ENCODE measurements at regions not wholly inside any gene's neighbourhood (a gene's known extent, or its start where the extent isn't known, plus 50 kb on each side); places are given as distances from the start of the nearest gene placed in this dataset.

- Histone ChIP-seq H3K36me3 (replicated peaks in 1 of 2; ENCODE audit: control insufficient read depth in 1 of 2, insufficient read depth in 2 of 2, low read length in 1 of 2) (no peaks in the 10 kb centered on the region), H3K9ac (no peak overlapping the region), H3K9me2 (no peaks in the 10 kb centered on the region), H4K20me1 (ENCODE audit: insufficient read depth) (no peaks in the 10 kb centered on the region), H3K27ac (ENCODE audit: low read depth in 2 of 2, low read length in 1 of 2) (peak overlapping the region in 1 of 2 experiments; percentile 88; a peak in 2 of 4 replicates), H3K4me2 (peak overlapping the region; percentile 46; the same call in 1 of the 2 replicates), H3K4me1 (ENCODE audit: control insufficient read depth in 1 of 2, insufficient read depth in 2 of 2, low read depth in 1 of 2, low read length in 1 of 2) (peaks cover 5 to 7% of the 10 kb centered on the region in 2 experiments; a peak in 2 of 4 replicates), H2AFZ (ENCODE audit: low read depth) (0 out of 2 replicates have a peak overlapping the region, but pooled peaks have one; percentile 39), H3K79me2 (ENCODE audit: insufficient read depth) (no peaks in the 10 kb centered on the region), H3K9me3 (no peaks in the 10 kb centered on the region), H3K27me3 (ENCODE audit: insufficient read depth) (no peaks in the 10 kb centered on the region), H3K4me3 (ENCODE audit: low read depth in 2 of 2, low read length in 1 of 2) (no peak overlapping the region), H3F3A (replicated peaks; ENCODE audit: insufficient read depth) (no peaks in the 10 kb centered on the region)
- 68% methylated on average over 8 of the region's 8 CpGs for WGBS (ENCODE audit: low lambda C conversion rate)
- POLR2A ChIA-PET: no interaction called here
- CTCF ChIA-PET: interaction anchor here (1.0 kb wide), 1 partner anchor 9 kb away, joined by 3 read pairs; no protein-coding TSS in a partner anchor
- no peak for DNase-seq
- TF ChIP-seq FOXJ3 (CRISPR knock-in tag; IDR thresholded peaks at IDR 0.05) (no peak), ELF1 (IDR thresholded peaks at IDR 0.05) (no peak), MXI1 (IDR thresholded peaks at IDR 0.05; ENCODE audit: low read depth, low read length) (no peak), JUND (IDR thresholded peaks at IDR 0.05) (no peak), RXRA (IDR thresholded peaks at IDR 0.05; ENCODE audit: borderline replicate concordance, low read depth) (peak; percentile 14; the same call in 1 of the 2 replicates), POLR2AphosphoS5 (IDR thresholded peaks at IDR 0.05; ENCODE audit: low read depth, low read length) (0 out of 2 replicates have a peak, but pooled peaks have one; percentile 34), TAF1 (IDR thresholded peaks at IDR 0.05; ENCODE audit: borderline replicate concordance, low read depth, low read length) (no peak), PBX3 (IDR thresholded peaks at IDR 0.05) (no peak), GATA2 (CRISPR knock-in tag; IDR thresholded peaks at IDR 0.05) (no peak), SMC3 (IDR thresholded peaks at IDR 0.05; ENCODE audit: low read depth, low read length) (no peak), USF2 (IDR thresholded peaks at IDR 0.05; ENCODE audit: borderline replicate concordance, low read depth, low read length) (no peak), TCF12 (IDR thresholded peaks at IDR 0.05) (peak; percentile 87), TEAD4 (IDR thresholded peaks at IDR 0.05; ENCODE audit: borderline replicate concordance, insufficient read depth) (no peak), NRF1 (IDR thresholded peaks at IDR 0.05; ENCODE audit: low read depth, low read length) (no peak), REST (IDR thresholded peaks at IDR 0.05; ENCODE audit: low read depth, low read length) (no peak), MAX (IDR thresholded peaks at IDR 0.05; ENCODE audit: low read depth) (no peak), MEF2A (IDR thresholded peaks at IDR 0.05; ENCODE audit: borderline replicate concordance, low read depth) (no peak), USF1 (IDR thresholded peaks at IDR 0.05; ENCODE audit: borderline replicate concordance, low read depth) (no peak), ZBTB33 (IDR thresholded peaks at IDR 0.05; ENCODE audit: borderline replicate concordance, low read depth) (no peak), CTCF (IDR thresholded peaks at IDR 0.05) (no peak), FOXM1 (IDR thresholded peaks at IDR 0.05; ENCODE audit: low read depth) (no peak), EP300 (IDR thresholded peaks at IDR 0.05; ENCODE audit: borderline replicate concordance in 1 of 2, low read depth in 1 of 2, low read length in 1 of 2) (peak in 1 of 2 experiments; percentile 43; a peak in 1 of 4 replicates)
Measured at GRCh38 chr14:65333943-65334687, 78.4 kb upstream of the FUT8 start.

Data from SK-N-SH (cell line).